ENCODE measurements at regions not wholly inside any gene's neighbourhood (a gene's known extent, or its start where the extent isn't known, plus 50 kb on each side); places are given as distances from the start of the nearest gene placed in this dataset.

DNA sequence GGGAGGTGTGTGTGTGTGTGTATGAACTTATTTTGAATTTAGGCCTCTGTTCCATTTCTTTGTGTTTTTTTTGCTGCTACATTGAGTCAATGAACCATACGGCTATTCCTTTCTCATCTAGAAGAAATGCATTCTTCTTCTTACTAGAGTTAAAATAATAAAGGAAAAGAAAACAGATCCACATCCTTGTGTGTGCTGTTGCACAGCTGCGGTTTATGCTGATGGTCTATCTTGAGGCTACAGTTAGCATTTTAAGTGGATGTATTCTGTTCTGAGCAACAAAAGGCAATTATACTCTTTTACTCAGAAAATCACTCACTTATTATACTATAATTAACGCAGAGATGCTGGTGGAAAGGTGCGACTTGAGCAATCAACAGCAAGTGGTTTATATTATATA, 615.0 kb upstream of the MBL2 start:
- Histone ChIP-seq H3K79me2 (ENCODE audit: insufficient read depth, low read length) (no peaks in the 10 kb centered on the region), H3K36me3 (ENCODE audit: low read length) (no peaks in the 10 kb centered on the region), H4K20me1 (ENCODE audit: low read depth, low read length) (no peaks in the 10 kb centered on the region), H2AFZ (ENCODE audit: low read depth, low read length, severe bottlenecking) (no peak overlapping the region), H3K9me3 (ENCODE audit: insufficient read depth, low read length) (no peaks in the 10 kb centered on the region), H3K27me3 (ENCODE audit: low read length) (no peaks in the 10 kb centered on the region), H3K9me2 (replicated peaks; ENCODE audit: insufficient read depth, low read length) (no peaks in the 10 kb centered on the region), H3K27ac (ENCODE audit: low read depth, low read length) (no peak overlapping the region), H3F3A (ENCODE audit: insufficient read depth) (no peaks in the 10 kb centered on the region), H3K4me2 (ENCODE audit: low read depth, low read length, poor library complexity, severe bottlenecking) (no peak overlapping the region), H3K9ac (ENCODE audit: low read length) (no peak overlapping the region), H3K4me3 (ENCODE audit: insufficient read depth, low read length, poor library complexity, severe bottlenecking) (no peak overlapping the region)
- no peak for TF ChIP-seq EZH2phosphoT487 (conservative IDR thresholded peaks at IDR 0.05; ENCODE audit: low read length)
- TF ChIP-seq, protein P1, sequence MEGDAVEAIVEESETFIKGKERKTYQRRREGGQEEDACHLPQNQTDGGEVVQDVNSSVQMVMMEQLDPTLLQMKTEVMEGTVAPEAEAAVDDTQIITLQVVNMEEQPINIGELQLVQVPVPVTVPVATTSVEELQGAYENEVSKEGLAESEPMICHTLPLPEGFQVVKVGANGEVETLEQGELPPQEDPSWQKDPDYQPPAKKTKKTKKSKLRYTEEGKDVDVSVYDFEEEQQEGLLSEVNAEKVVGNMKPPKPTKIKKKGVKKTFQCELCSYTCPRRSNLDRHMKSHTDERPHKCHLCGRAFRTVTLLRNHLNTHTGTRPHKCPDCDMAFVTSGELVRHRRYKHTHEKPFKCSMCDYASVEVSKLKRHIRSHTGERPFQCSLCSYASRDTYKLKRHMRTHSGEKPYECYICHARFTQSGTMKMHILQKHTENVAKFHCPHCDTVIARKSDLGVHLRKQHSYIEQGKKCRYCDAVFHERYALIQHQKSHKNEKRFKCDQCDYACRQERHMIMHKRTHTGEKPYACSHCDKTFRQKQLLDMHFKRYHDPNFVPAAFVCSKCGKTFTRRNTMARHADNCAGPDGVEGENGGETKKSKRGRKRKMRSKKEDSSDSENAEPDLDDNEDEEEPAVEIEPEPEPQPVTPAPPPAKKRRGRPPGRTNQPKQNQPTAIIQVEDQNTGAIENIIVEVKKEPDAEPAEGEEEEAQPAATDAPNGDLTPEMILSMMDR (IDR thresholded peaks at IDR 0.05; ENCODE audit: insufficient read depth, low read length, poor library complexity, severe bottlenecking), result no peak

DNA sequence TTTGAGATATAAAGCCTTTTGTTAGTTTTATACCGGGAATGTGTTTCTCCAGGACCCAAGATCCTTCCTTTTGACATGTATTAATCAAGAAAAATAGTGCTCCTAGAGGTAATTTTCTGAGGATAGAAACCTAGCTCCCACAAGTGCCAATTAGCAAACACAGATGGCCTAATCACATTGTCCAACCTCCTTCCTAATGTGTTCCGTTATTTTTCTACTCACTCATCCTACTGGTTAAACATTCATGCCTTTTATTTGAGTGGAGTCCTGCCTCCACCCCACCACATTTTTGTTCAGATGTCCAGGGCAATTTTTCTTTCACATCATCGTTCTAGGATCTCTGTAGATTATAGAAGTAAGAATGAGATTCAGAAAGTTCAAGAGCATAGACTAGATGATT, 610.0 kb upstream of the MBL2 start:
- no peaks in the 10 kb centered on the region for H3K36me3 ChIP-seq (ENCODE audit: low read length)
- no peaks in the 10 kb centered on the region for H3K79me2 ChIP-seq (ENCODE audit: insufficient read depth, low read length)
- no peaks in the 10 kb centered on the region for H3K27me3 ChIP-seq (ENCODE audit: low read length)
- no peak overlapping the region for H2AFZ ChIP-seq (ENCODE audit: low read depth, low read length, severe bottlenecking)
- H4K20me1 ChIP-seq (ENCODE audit: low read depth, low read length), result no peaks in the 10 kb centered on the region
- no peak overlapping the region for H3K9ac ChIP-seq (ENCODE audit: low read length)
- H3F3A ChIP-seq (ENCODE audit: insufficient read depth), result no peaks in the 10 kb centered on the region
- TF ChIP-seq, protein P1 (IDR thresholded peaks at IDR 0.05; ENCODE audit: insufficient read depth, low read length, poor library complexity, severe bottlenecking), result no peak
- TF ChIP-seq EZH2phosphoT487 (conservative IDR thresholded peaks at IDR 0.05; ENCODE audit: low read length), result no peak
- H3K9me2 ChIP-seq (replicated peaks; ENCODE audit: insufficient read depth, low read length), result no peaks in the 10 kb centered on the region
- no peaks in the 10 kb centered on the region for H3K9me3 ChIP-seq (ENCODE audit: insufficient read depth, low read length)
- H3K4me2 ChIP-seq (ENCODE audit: low read depth, low read length, poor library complexity, severe bottlenecking), result no peak overlapping the region
- no peak overlapping the region for H3K27ac ChIP-seq (ENCODE audit: low read depth, low read length)
- H3K4me3 ChIP-seq (ENCODE audit: insufficient read depth, low read length, poor library complexity, severe bottlenecking), result no peak overlapping the region

DNA sequence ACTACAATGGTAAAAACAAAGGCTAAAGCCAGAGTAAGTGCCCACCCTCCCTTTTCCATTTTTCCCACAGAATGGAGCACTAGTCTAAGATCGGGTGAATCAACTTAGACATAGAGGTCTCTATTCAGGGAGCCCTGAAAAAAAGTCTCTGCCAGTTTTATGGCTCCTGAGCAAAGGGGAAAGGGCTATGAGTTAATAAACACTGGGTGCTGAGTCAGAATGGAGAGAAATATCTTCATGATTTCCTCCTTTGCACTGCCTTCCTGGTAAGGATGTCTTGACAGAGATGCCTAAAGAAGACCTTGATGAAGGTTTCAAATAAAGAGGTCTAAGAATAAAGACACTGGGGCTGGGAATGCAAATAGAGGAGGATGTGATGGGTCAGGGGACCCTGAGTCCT, 607.4 kb upstream of the MBL2 start:
- TF ChIP-seq, protein P1 (IDR thresholded peaks at IDR 0.05; ENCODE audit: insufficient read depth, low read length, poor library complexity, severe bottlenecking), result no peak
- TF ChIP-seq EZH2phosphoT487 (conservative IDR thresholded peaks at IDR 0.05; ENCODE audit: low read length), result no peak
- no peaks in the 10 kb centered on the region for H3K36me3 ChIP-seq (ENCODE audit: low read length)
- H3F3A ChIP-seq (ENCODE audit: insufficient read depth), result no peaks in the 10 kb centered on the region
- H4K20me1 ChIP-seq (ENCODE audit: low read depth, low read length), result no peaks in the 10 kb centered on the region
- H3K27me3 ChIP-seq (ENCODE audit: low read length), result no peaks in the 10 kb centered on the region
- H3K9me2 ChIP-seq (replicated peaks; ENCODE audit: insufficient read depth, low read length), result no peaks in the 10 kb centered on the region
- no peak overlapping the region for H3K4me2 ChIP-seq (ENCODE audit: low read depth, low read length, poor library complexity, severe bottlenecking)
- no peak overlapping the region for H3K27ac ChIP-seq (ENCODE audit: low read depth, low read length)
- H2AFZ ChIP-seq (ENCODE audit: low read depth, low read length, severe bottlenecking), result no peak overlapping the region
- H3K9ac ChIP-seq (ENCODE audit: low read length), result no peak overlapping the region
- H3K79me2 ChIP-seq (ENCODE audit: insufficient read depth, low read length), result no peaks in the 10 kb centered on the region
- H3K9me3 ChIP-seq (ENCODE audit: insufficient read depth, low read length), result no peaks in the 10 kb centered on the region
- H3K4me3 ChIP-seq (ENCODE audit: insufficient read depth, low read length, poor library complexity, severe bottlenecking), result no peak overlapping the region

DNA sequence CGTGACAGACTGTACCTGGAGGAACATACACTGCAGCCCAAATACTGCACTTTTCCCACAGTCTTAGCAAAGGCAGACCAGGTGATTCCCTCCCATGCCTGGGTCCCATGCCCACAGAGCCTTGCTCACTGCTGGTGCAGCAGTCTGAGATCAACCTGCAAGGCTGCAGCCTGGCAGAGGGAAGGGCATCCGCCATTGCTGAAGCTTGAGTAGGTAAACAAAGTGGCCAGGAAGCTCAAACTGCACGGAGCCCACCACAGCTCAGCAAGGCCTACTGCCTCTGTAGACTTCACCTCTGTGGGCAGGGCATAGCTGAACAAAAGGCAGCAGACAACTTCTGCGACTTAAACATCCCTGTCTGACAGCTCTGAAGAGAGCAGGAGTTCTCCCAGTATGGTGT, 597.8 kb upstream of the MBL2 start:
- no peaks in the 10 kb centered on the region for H3F3A ChIP-seq (ENCODE audit: insufficient read depth)
- H3K9ac ChIP-seq (ENCODE audit: low read length), result no peak overlapping the region
- no peak overlapping the region for H2AFZ ChIP-seq (ENCODE audit: low read depth, low read length, severe bottlenecking)
- no peak overlapping the region for H3K27ac ChIP-seq (ENCODE audit: low read depth, low read length)
- no peaks in the 10 kb centered on the region for H3K36me3 ChIP-seq (ENCODE audit: low read length)
- H3K9me3 ChIP-seq (ENCODE audit: insufficient read depth, low read length), result no peaks in the 10 kb centered on the region
- no peak overlapping the region for H3K4me3 ChIP-seq (ENCODE audit: insufficient read depth, low read length, poor library complexity, severe bottlenecking)
- H3K4me2 ChIP-seq (ENCODE audit: low read depth, low read length, poor library complexity, severe bottlenecking), result no peak overlapping the region
- H4K20me1 ChIP-seq (ENCODE audit: low read depth, low read length), result no peaks in the 10 kb centered on the region
- H3K79me2 ChIP-seq (ENCODE audit: insufficient read depth, low read length), result no peaks in the 10 kb centered on the region
- no peak for TF ChIP-seq EZH2phosphoT487 (conservative IDR thresholded peaks at IDR 0.05; ENCODE audit: low read length)
- TF ChIP-seq, protein P1 (IDR thresholded peaks at IDR 0.05; ENCODE audit: insufficient read depth, low read length, poor library complexity, severe bottlenecking), result no peak
- no peaks in the 10 kb centered on the region for H3K27me3 ChIP-seq (ENCODE audit: low read length)
- H3K9me2 ChIP-seq (replicated peaks; ENCODE audit: insufficient read depth, low read length), result no peaks in the 10 kb centered on the region

All from SU-DHL-6 (cell line).